ENCODE measurements at regions not wholly inside any gene's neighbourhood (a gene's known extent, or its start where the extent isn't known, plus 50 kb on each side); places are given as distances from the start of the nearest gene placed in this dataset.
"Not testable (repeated sequence)": the region's sequence is repeated elsewhere in the genome, so short reads cannot be mapped to it uniquely, and the experiment has no call there.

- TF ChIP-seq, protein P1, sequence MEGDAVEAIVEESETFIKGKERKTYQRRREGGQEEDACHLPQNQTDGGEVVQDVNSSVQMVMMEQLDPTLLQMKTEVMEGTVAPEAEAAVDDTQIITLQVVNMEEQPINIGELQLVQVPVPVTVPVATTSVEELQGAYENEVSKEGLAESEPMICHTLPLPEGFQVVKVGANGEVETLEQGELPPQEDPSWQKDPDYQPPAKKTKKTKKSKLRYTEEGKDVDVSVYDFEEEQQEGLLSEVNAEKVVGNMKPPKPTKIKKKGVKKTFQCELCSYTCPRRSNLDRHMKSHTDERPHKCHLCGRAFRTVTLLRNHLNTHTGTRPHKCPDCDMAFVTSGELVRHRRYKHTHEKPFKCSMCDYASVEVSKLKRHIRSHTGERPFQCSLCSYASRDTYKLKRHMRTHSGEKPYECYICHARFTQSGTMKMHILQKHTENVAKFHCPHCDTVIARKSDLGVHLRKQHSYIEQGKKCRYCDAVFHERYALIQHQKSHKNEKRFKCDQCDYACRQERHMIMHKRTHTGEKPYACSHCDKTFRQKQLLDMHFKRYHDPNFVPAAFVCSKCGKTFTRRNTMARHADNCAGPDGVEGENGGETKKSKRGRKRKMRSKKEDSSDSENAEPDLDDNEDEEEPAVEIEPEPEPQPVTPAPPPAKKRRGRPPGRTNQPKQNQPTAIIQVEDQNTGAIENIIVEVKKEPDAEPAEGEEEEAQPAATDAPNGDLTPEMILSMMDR (IDR thresholded peaks at IDR 0.05) = peak in 2 of 7 experiments; percentile 35 to 69
- TF ChIP-seq POLR2A, POLR2AphosphoS5, EP300 (IDR thresholded peaks at IDR 0.05): not testable (repeated sequence)
Observed at GRCh38 chr14:106011631-106012360, 485.4 kb downstream of the TMEM121 start.

Data from stomach (tissue), 4 donors.